DND-41 (cell line): ENCODE measurements at regions not wholly inside any gene's neighbourhood (a gene's known extent, or its start where the extent isn't known, plus 50 kb on each side); places are given as distances from the start of the nearest gene placed in this dataset.

Experiments
- ATAC-seq: fragments of 200-7000 bp; cut with Tn5 transposase; 3 replicates; pipeline ENCODE4 v1.9.1; 2021; ENCODE audit warnings: low read depth; ENCODE audit not compliant: insufficient read depth
- DNase-seq: peaks from one replicate; pipeline ENCODE4 v3.0.0-alpha.2; 2020
- H2AFZ ChIP-seq: 2 replicates; pipeline ENCODE4 v1.6.0; 2012; ENCODE audit warnings: low read depth, low read length
- H3K27ac ChIP-seq: 2 replicates; pipeline ENCODE4 v1.5.1; 2012; ENCODE audit warnings: low read length, inconsistent platforms
- H3K27me3 ChIP-seq: fragments of 200-600 bp; sonication (generic); 2 replicates; pipeline ENCODE4 v1.6.0; 2012; ENCODE audit warnings: low read length, mild to moderate bottlenecking, inconsistent platforms; ENCODE audit not compliant: insufficient read depth, poor library complexity
- H3K36me3 ChIP-seq: 2 replicates; pipeline ENCODE4 v1.5.1; 2012; ENCODE audit warnings: low read length, inconsistent platforms; ENCODE audit not compliant: insufficient read depth
- H3K4me1 ChIP-seq: 2 replicates; pipeline ENCODE4 v1.5.1; 2012; ENCODE audit warnings: mild to moderate bottlenecking, low read length; ENCODE audit not compliant: insufficient read depth
- H3K4me2 ChIP-seq: 2 replicates; pipeline ENCODE4 v1.6.0; 2012; ENCODE audit warnings: mild to moderate bottlenecking, moderate library complexity, low read length, inconsistent platforms; ENCODE audit not compliant: insufficient read depth
- H3K4me3 ChIP-seq, 2 experiments: fragments of 200-600 bp in 1 of 2; shearing (Covaris generic) in 1 of 2; 2 replicates each; pipeline ENCODE4 v1.5.1; 2012 to 2016; ENCODE audit warnings: inconsistent platforms in 2 of 2, low read length in 2 of 2, mild to moderate bottlenecking in 2 of 2, low read depth in 1 of 2, moderate library complexity in 1 of 2
- H3K79me2 ChIP-seq: 2 replicates; pipeline ENCODE4 v1.6.0; 2012; ENCODE audit warnings: low read length, inconsistent platforms; ENCODE audit not compliant: insufficient read depth
- H3K9ac ChIP-seq: 2 replicates; pipeline ENCODE4 v1.6.0; 2012; ENCODE audit warnings: low read depth, mild to moderate bottlenecking, inconsistent platforms, low read length, moderate library complexity
- H3K9me3 ChIP-seq: 2 replicates; pipeline ENCODE4 v1.5.1; 2012; ENCODE audit warnings: low read length, moderate library complexity, mild to moderate bottlenecking, inconsistent platforms; ENCODE audit not compliant: insufficient read depth, severe bottlenecking
- H4K20me1 ChIP-seq: 2 replicates; pipeline ENCODE4 v1.6.0; 2012; ENCODE audit warnings: low read length; ENCODE audit not compliant: insufficient read depth
- CTCF ChIP-seq: IDR thresholded peaks from 2 replicates; pipeline ENCODE4 v1.5.1; 2012; ENCODE audit warnings: borderline replicate concordance, low read length, moderate library complexity, mild to moderate bottlenecking; ENCODE audit not compliant: poor library complexity, severe bottlenecking; ENCODE audit errors: extremely low read depth
- EZH2 ChIP-seq: IDR thresholded peaks from 3 replicates; pipeline ENCODE4 v1.6.1; 2012; ENCODE audit warnings: borderline replicate concordance, low read depth, mild to moderate bottlenecking, moderate library complexity, low read length, inconsistent platforms; ENCODE audit not compliant: severe bottlenecking

GRCh38 chr10:131811630-131812403 is 89.0 kb upstream of the PPP2R2D start:
- TF ChIP-seq EZH2 (no peak), CTCF (no peak)
- H3K4me2 ChIP-seq = no peak overlapping the region
- H3K9me3 ChIP-seq = no peaks in the 10 kb centered on the region
- DNase-seq (no peak), ATAC-seq (no peak)
- no peak overlapping the region for H2AFZ ChIP-seq
- H3K27ac ChIP-seq = no peak overlapping the region
- H3K27me3 ChIP-seq = no peaks in the 10 kb centered on the region
- no peaks in the 10 kb centered on the region for H3K36me3 ChIP-seq
- no peaks in the 10 kb centered on the region for H3K79me2 ChIP-seq
- no peaks in the 10 kb centered on the region for H3K4me1 ChIP-seq
- no peak overlapping the region for H3K9ac ChIP-seq
- H4K20me1 ChIP-seq = no peaks in the 10 kb centered on the region
- no peak overlapping the region for H3K4me3 ChIP-seq

GRCh38 chr10:131812736-131813604 is 87.8 kb upstream of the PPP2R2D start:
- Histone ChIP-seq H3K27me3 (no peaks in the 10 kb centered on the region), H3K9me3 (no peaks in the 10 kb centered on the region), H3K4me1 (no peaks in the 10 kb centered on the region), H2AFZ (no peak overlapping the region), H3K4me3 (no peak overlapping the region), H3K27ac (no peak overlapping the region), H3K79me2 (no peaks in the 10 kb centered on the region), H3K9ac (no peak overlapping the region), H3K4me2 (no peak overlapping the region), H4K20me1 (no peaks in the 10 kb centered on the region), H3K36me3 (no peaks in the 10 kb centered on the region)
- ATAC-seq (no peak), DNase-seq (no peak)
- TF ChIP-seq CTCF = no peak
- TF ChIP-seq EZH2 = no peak

GRCh38 chr10:131814567-131815265 is 86.1 kb upstream of the PPP2R2D start:
- no peak for TF ChIP-seq CTCF
- ATAC-seq (no peak), DNase-seq (no peak)
- H3K9ac ChIP-seq = no peak overlapping the region
- H3K4me2 ChIP-seq = no peak overlapping the region
- H3K27me3 ChIP-seq = no peaks in the 10 kb centered on the region
- H3K4me1 ChIP-seq = no peaks in the 10 kb centered on the region
- H3K36me3 ChIP-seq = no peaks in the 10 kb centered on the region
- H4K20me1 ChIP-seq = peaks cover 3% of the 10 kb centered on the region
- H3K27ac ChIP-seq = no peak overlapping the region
- H3K4me3 ChIP-seq = no peak overlapping the region
- no peaks in the 10 kb centered on the region for H3K9me3 ChIP-seq
- no peaks in the 10 kb centered on the region for H3K79me2 ChIP-seq
- H2AFZ ChIP-seq = no peak overlapping the region
